IMR-90 (cell line): ENCODE measurements at regions not wholly inside any gene's neighbourhood (a gene's known extent, or its start where the extent isn't known, plus 50 kb on each side); places are given as distances from the start of the nearest gene placed in this dataset.

Experiments used
- CEBPB ChIP-seq: IDR thresholded peaks from 2 replicates; pipeline ENCODE4 v1.6.1; 2012; ENCODE audit warnings: low read depth, low read length, improper control_type of control experiment
- CTCF ChIP-seq: conservative IDR thresholded peaks from 2 replicates; pipeline ENCODE4 v1.5.1; 2012; ENCODE audit warnings: mild to moderate bottlenecking, low read depth, low read length, improper control_type of control experiment
- POLR2A ChIP-seq: IDR thresholded peaks from 2 replicates; pipeline ENCODE4 v1.6.1; 2012; ENCODE audit warnings: mild to moderate bottlenecking, low read depth, low read length
- RAD21 ChIP-seq: IDR thresholded peaks from 2 replicates; pipeline ENCODE4 v1.6.1; 2012; ENCODE audit warnings: low read length, improper control_type of control experiment
- RCOR1 ChIP-seq: IDR thresholded peaks from 2 replicates; pipeline ENCODE4 v1.6.1; 2012; ENCODE audit warnings: mild to moderate bottlenecking, low read length, improper control_type of control experiment; ENCODE audit not compliant: insufficient replicate concordance

DNA sequence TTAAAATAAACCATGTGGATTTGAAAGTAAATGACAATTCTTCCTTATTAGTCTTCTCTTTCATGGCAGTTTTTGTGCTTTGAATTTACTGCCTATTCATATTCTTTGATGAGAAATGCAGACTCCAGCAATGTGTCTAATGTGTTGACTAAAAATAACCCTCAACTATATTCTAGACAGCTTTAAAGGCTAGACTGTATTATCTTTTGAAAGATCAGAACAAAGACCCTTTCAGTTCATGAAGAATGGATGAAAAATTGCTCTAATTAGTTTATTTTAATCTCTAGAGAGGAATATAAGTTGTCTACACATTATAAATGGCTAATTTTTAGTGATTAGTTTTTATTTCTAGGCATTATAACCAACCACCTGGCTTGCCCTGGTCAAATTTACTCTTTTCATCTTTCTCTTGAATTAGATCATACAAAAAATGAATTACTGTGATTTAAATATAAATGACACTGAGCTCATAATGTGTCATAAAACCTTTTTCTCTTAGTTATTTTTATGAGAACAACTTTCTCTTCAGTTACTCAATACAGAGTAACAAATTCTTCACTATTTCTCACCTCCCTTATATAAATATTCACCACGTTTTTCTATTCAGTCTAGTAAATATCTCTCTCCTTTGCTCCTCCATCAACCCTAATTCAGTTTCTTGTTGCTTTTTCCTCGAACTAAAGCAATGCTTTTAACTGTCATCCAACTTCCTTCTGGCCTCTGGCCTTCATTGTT, 428.5 kb upstream of the TMPRSS15 start:
- TF ChIP-seq CTCF (no peak), POLR2A (no peak), CEBPB (no peak), RAD21 (no peak), RCOR1 (no peak)
